ENCODE measurements at regions not wholly inside any gene's neighbourhood (a gene's known extent, or its start where the extent isn't known, plus 50 kb on each side); places are given as distances from the start of the nearest gene placed in this dataset.

DNA sequence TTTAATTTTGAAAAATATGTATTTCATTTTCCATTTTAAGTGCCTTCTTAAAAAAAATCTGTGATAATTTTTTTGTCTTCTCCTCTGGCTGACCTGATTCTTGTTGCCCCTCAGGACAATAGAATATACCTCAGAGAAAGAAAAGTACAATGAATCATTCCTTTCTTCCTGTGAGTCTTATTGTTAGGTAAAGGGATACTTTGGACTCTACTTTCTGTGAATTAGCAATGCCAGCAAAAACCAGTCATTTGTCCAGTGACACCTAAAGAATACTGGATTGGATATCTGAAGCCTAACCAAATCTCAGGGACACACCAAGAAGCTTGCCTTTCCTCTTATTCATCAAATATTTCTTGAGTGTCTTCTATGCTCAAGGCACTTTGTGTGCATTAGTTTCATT, 102.1 kb downstream of the AREG start:
- no peak for TF ChIP-seq ZNF678 (CRISPR knock-in tag; IDR thresholded peaks at IDR 0.05)
- TF ChIP-seq FOXA1 (IDR thresholded peaks at IDR 0.05), result no peak
- TF ChIP-seq FOXA1 (CRISPR knock-in tag; IDR thresholded peaks at IDR 0.05), result no peak
- TF ChIP-seq HIVEP1 (CRISPR knock-in tag; IDR thresholded peaks at IDR 0.05), result no peak
- TF ChIP-seq, protein P1, sequence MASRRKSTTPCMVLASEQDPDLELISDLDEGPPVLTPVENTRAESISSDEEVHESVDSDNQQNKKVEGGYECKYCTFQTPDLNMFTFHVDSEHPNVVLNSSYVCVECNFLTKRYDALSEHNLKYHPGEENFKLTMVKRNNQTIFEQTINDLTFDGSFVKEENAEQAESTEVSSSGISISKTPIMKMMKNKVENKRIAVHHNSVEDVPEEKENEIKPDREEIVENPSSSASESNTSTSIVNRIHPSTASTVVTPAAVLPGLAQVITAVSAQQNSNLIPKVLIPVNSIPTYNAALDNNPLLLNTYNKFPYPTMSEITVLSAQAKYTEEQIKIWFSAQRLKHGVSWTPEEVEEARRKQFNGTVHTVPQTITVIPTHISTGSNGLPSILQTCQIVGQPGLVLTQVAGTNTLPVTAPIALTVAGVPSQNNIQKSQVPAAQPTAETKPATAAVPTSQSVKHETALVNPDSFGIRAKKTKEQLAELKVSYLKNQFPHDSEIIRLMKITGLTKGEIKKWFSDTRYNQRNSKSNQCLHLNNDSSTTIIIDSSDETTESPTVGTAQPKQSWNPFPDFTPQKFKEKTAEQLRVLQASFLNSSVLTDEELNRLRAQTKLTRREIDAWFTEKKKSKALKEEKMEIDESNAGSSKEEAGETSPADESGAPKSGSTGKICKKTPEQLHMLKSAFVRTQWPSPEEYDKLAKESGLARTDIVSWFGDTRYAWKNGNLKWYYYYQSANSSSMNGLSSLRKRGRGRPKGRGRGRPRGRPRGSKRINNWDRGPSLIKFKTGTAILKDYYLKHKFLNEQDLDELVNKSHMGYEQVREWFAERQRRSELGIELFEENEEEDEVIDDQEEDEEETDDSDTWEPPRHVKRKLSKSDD (CRISPR knock-in tag; IDR thresholded peaks at IDR 0.05; ENCODE audit: low read depth), result no peak
- no peak for TF ChIP-seq ZFP36 (IDR thresholded peaks at IDR 0.05; ENCODE audit: borderline replicate concordance, low read depth, low read length, partially characterized antibody)
- no peak for TF ChIP-seq HNRNPLL (IDR thresholded peaks at IDR 0.05; ENCODE audit: low read depth, low read length, poor library complexity, severe bottlenecking)
- no peak for TF ChIP-seq GZF1 (CRISPR knock-in tag; IDR thresholded peaks at IDR 0.05)
- TF ChIP-seq FOXP1 (IDR thresholded peaks at IDR 0.05), result no peak
- TF ChIP-seq FOXP1 (CRISPR knock-in tag; IDR thresholded peaks at IDR 0.05), result no peak
- TF ChIP-seq, protein P2, sequence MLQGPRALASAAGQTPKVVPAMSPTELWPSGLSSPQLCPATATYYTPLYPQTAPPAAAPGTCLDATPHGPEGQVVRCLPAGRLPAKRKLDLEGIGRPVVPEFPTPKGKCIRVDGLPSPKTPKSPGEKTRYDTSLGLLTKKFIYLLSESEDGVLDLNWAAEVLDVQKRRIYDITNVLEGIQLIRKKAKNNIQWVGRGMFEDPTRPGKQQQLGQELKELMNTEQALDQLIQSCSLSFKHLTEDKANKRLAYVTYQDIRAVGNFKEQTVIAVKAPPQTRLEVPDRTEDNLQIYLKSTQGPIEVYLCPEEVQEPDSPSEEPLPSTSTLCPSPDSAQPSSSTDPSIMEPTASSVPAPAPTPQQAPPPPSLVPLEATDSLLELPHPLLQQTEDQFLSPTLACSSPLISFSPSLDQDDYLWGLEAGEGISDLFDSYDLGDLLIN (CRISPR knock-in tag; IDR thresholded peaks at IDR 0.05; ENCODE audit: borderline replicate concordance), result no peak
- no peak for TF ChIP-seq ZNF644 (CRISPR knock-in tag; IDR thresholded peaks at IDR 0.05; ENCODE audit: low read depth)
